ENCODE measurements at regions not wholly inside any gene's neighbourhood (a gene's known extent, or its start where the extent isn't known, plus 50 kb on each side); places are given as distances from the start of the nearest gene placed in this dataset.

DNA sequence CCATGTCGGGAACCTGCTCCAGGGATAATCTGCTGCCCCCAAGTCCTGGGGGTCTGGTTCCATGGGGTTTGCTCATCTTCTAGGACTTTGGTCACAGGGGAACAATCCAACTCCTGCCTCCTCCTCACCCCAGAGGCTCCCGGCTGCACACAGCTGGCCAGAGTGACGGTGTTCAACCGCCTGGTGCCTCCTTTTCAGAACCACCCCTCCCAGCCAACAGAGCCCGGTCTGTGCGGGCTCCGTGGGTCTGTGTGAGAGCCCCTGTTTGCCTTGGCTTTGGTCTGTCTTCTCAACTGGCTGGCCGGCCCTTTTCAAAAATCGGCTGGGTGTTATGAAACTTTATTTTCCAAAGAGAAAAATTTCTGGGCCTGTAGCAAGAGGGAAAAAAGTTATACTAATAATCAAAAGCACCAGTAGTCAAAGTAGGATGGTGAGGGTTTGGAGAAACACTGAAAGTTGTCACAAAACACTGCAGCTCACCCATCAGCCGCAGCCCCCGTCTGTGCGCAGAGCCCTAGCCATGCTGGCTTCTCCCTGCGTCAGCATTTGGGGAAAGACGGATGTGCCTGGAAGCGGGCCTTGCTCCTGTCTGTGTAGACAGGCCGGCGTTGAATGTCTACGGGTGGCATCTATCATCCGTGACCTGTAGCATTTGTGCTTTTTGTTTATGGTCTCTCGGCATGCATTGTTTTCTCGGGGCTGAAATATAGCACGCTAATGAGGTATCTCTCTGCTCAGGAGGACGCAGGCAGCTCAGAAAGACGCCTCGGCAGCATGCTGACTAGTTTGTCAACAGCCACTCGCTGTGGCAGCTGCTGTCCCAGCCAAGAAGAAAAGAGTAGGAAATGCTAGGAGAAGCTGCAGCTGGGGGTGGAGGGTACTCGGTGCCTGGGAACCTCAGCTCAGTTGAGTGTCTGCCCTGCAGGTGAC, 138.6 kb downstream of the GLI2 start:
- Histone ChIP-seq H3K27ac (peak overlapping the region in 4 of 21 experiments; percentile 2 to 74 (median 28)), H3K4me3 (no peak overlapping the region)

DNA sequence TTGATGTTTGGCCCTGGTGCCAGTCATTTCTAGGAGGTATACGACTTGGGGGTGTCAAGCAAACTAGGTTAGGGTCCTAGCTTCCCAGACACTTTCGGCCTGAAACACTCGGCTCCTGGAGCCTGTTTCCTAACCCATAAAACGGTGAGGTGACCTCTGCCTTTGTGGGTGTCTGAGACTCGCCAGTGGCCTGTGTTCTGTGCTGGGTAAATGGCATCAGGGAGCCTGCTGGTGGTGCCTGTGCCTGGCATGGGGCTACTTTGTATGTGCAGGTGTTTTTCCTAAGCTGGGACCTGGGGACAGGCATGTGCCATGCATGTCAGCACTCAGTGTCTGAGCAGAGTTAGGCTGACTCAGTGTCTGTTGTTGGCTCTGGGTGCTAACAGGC, 139.2 kb downstream of the GLI2 start:
- Histone ChIP-seq H3K4me3 (no peak overlapping the region), H3K27ac (peak overlapping the region in 3 of 21 experiments; percentile 7 to 74 (median 43))

DNA sequence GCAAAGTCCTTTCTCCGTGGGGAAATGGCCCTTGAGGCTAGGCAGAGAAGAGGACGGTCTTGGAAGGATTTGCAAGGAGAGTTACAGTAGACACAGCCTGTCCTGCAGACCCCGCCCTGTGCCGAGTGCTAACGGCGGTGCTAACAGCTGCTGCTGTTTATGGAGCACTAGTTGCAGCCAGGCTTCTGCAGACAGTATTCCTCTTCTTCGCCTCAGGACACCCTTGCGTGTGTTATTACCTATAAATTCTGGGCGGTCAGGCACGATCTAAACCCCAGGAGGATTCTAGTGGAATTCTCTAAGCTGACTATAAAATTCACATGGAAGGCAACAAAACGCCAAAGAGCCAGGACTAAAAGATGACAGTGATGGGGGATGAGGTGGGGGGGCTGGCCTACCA, 139.8 kb downstream of the GLI2 start:
- Histone ChIP-seq H3K27ac (peak overlapping the region in 2 of 21 experiments; percentile 43 to 74), H3K4me3 (no peak overlapping the region)

DNA sequence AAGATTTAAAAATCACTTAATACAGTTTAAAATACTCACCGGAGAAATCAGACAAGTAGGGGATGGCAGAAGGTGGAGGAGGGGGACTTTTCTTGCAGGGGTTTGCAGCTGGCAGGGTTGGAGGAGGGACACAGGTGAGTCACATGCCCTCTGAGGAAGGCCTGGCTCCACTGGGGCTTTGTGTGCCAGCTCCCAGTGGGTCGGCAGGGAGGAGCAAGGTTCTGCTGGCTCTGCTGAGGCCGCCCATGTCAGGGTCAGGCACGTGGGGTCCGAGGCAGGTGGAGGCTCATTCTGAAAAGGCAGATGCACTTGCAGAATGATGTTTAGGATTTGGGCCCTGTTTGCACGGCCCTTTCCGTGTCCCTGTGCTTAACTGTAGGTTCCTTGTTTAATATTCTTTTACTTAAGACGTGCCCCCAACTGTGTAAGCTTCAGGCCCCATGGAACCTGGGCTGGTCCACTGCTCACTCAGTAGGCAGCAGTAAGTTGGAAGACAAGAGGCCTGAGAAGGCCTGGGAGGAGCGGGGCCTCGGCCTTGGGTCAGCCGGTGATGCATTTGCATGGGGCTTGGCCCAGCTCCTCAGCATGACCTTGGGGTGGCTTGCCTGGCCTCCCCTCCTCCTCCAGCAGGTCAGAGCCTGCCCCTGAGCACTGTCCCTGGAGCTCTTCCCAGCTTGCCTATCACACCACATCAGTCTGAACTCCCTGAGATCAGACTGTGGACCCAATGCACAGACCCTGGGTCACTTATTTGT, 141.0 kb downstream of the GLI2 start:
- no peak overlapping the region for H3K4me3 ChIP-seq
- no peak overlapping the region for H3K27ac ChIP-seq

DNA sequence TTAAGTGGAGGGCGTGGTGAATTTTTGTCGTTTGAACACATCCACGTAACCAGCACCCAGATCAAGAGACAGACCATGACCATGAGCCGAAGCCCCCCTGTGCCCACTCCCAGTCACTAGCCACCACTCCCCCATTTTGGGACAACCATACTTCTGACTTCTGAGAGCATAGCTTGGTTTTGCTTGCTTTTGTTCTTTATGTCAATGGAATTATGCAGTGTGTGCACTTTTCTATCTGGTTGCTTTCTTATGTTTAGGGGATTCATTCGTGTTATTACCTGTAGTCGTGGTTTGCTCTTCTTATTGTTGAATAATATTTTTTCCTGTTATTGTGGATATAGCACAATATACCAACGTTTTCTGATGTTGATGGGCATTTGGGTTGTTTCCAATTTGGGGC, 141.7 kb downstream of the GLI2 start:
- Histone ChIP-seq H3K4me3 (no peak overlapping the region), H3K27ac (no peak overlapping the region)

DNA sequence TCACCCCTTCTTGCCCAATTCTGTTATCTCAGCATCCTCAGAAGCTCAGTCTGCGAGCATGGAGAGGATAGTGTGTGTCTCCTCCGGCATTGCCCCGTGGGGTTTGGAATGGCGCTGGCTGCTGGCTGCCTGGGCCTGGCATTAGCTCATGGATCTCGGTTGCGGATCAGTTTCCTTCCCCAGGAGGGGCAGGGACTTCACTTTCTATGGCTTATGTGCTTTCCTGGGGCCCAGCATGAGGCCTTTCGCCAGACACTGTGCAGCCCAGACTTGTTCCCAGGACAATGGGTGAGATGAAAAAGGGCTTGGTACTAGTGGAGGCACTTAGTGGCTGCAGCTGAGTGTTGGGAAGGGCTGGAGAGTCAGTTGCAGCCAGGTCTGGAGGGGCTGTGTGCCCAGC, 143.3 kb downstream of the GLI2 start:
- Histone ChIP-seq H3K4me3 (no peak overlapping the region), H3K27ac (no peak overlapping the region)

DNA sequence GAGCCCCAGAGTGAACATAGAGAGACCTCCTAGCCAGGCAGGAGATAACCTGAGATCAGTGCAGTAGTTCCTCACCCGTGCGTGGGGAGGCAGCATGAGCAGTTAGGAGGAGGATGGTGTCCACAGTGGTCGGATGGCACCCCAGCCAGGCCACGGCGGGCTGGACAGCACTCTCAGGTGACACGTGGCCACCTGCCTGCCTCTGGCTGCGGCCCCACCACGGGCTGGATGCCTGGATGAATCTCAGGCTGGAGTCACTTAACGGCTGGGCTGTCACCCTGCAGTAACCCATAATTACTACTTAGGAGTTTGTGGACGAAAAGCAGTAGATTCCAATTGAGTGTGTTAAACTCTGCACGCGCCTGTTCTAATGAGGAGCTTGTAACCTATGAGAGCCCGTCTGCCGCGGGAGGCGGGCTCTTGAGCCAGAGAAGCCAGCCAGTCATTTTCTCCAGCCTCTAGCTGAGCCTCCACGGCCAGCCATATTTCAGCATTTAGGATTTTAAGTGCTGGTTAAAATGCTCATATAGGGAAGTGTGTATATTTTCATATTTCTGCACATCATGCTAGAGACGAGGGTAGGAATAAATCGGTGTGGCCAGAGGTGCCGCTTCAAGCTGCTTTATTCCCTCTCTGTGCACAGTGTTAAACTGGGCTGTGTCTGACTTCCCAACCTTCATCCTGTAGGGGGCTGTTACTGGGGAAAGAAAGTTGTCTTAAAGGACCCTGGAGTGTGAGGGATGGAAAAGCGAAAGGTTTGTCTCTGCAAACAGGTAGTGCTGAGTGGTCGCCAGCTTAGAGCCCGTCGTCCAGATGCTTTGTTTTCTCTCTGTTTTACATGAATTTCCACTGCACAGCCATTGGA, 144.0 kb downstream of the GLI2 start:
- H3K27ac ChIP-seq: no peak overlapping the region
- no peak overlapping the region for H3K4me3 ChIP-seq

DNA sequence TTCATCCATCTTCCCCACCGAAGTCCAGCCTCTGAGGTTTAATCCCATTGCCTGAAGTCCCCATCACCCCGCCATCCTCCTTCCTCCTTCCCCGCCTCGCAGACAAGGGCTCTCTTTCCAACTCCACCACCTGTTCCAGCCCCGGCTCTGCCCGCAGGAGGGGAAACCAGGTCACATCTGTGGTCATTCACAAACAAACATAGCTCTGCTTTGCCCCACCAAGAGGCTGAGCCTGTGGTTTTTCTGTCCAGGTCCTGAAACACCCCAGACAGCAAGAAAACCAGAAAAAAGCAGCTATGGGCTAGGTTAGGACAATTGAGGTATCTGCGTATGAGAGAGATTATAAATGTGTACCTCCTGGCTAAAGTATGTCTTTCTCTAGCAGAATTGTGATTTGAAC, 144.7 kb downstream of the GLI2 start:
- Histone ChIP-seq H3K4me3 (no peak overlapping the region), H3K27ac (no peak overlapping the region)

DNA sequence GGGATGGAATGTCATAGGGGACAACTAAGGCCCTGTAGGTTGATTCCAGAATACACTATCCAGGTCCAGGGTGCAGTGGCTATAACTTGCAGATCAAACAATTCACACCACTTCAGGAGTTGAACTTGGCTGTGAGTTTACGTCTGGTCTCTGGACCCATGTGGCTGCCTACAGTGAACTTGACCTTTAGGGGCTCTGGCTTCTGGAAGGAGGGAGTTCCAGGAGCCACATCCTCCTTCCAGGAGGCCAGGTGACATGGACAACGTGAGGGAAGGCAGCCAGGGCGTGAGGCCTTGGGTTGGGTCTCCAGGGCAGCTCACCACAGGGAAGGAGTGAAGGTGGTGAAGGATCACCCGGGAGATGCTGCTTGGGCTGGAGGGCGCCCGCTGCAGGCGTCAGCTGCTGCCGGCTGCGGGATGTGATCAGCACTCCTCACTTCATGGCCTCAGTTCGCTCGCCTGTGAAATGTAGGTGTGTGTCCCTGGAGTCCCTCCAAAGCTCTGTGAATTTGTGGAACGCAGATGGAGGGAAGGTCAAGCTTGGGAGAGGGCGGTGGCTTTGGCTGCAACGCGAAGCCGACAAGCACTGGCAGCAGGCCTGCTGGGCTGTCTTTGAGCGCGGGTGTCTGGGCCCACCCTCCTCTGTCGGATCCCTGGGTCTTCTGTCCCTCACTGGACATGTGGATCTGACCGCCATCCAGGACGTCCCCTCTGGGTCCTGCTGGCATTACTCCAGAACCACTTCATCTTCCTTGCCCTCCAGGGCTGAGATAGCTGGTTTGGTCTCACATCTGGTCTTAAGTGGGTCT, 146.5 kb downstream of the GLI2 start:
- Histone ChIP-seq H3K4me3 (no peak overlapping the region), H3K27ac (no peak overlapping the region)

DNA sequence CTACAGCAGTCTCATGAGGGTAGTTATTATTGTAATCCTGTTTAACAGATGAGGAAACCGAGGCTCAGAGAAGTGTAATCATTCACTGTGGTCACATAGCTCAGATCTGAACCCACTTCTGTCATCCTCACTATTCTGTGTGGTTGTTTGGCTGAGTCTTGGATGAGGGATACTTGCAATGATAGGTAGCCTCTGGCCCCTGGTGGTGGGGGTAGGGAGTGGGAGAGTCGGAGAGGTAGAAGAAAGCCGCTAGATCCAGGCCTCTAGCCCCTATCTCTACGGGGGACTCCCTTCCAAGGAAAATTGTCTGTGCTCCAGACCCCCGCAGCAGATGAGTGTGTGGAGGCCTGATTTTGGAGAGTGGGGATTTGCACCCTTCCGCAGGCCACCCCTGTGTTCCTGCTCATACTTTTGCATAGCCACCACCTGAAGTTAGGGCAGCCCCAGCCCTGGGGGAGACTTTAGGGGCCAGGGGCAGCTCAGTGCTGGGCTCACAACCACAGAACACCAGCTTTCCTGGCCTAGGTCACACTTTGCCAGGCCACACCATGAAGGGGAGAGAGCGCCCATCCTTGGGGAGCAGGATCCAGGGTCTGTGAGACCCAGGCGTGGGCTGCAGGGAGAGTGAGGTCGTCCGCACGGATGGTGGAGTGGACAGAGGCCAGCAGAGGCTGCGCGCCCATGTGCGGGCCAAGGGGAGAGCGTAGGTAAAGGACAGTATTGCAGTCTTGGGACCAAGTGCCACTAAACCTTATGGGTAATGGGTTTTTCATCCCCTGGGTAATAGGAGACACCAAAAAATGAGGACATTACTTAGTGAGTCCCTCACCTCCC, 148.2 kb downstream of the GLI2 start:
- Histone ChIP-seq H3K4me3 (no peak overlapping the region), H3K27ac (no peak overlapping the region)

DNA sequence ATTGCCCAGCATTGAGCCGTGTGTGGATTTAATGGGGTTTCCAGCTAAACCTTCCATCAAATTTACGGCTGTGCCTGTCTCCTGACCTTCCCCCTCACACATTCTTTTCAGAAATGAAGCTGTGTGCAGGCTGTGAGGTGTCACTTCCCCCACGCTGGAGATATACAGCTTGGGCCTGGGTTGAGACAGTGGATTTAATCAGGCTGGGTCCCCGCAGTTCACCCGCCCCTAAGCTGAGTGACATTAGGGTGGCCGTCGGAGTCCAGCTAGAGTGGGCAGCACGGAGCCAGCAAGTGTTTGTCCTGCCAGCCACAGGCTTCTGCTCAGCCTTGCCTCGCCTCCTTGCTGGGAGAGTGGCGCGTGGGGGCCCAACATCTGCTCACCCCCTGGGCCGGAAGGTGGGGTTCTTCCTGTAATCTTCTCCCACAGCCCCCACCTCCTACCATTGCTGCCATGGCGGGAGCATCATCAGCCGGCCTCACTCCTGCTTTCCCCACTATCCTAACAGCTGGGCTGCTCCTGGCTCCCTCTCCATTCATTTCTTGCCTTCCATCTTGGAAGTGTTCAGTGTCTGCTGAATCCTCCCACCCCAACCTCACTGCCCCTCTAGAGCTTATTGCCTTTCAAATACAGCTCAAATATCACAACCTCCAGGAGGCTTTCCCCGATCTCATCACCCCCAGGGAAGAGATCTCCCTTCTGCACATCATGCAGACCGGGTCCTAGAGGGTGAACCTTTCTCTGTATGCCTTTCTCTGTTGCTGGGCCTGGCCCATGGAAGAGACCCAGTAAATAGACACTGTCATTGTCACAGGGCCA, 149.0 kb downstream of the GLI2 start:
- Histone ChIP-seq H3K4me3 (no peak overlapping the region), H3K27ac (no peak overlapping the region)

DNA sequence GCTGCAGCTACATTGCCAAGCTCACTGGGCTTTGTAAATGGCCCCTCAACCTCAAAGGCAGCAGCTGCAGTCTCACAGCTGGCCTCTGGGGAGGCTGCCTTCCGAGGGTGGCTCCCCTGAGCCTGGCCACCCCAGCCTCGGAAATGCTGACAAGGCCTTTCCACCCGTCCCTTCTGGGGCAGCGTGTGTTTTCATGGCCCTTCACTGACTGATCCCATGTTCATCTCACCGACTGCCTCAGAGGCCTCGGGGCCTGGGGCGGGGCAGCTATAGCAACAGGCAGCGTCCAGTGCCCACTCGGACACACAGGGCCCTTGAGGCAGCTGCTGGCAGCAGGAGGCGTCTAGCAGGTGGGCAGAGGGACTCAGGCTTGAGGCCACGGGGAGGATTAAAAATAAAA, 149.7 kb downstream of the GLI2 start:
- no peak overlapping the region for H3K27ac ChIP-seq

DNA sequence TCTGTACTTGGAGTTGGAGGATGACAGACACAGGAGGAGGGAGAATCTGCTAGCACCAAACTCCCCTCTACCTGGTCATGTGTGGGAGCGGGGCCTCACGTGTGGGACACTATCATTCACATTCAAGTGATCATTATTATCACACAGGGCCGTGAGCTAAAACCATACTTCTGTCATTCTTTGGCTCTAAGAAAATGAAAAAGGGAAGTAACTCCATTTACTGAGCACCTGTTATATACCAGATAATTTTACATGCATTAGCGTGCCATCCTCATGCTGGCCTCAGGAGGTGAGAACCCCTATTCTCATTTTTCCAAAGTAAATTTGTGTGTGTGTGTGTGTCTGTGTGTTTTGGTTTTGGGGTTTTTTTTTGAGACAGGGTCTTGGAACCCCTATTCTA, 150.1 kb downstream of the GLI2 start:
- Histone ChIP-seq H3K27ac (no peak overlapping the region), H3K4me3 (no peak overlapping the region)

More for the DNA sequence above, 149.7 kb downstream of the GLI2 start:
- no peak overlapping the region for H3K4me3 ChIP-seq

DNA sequence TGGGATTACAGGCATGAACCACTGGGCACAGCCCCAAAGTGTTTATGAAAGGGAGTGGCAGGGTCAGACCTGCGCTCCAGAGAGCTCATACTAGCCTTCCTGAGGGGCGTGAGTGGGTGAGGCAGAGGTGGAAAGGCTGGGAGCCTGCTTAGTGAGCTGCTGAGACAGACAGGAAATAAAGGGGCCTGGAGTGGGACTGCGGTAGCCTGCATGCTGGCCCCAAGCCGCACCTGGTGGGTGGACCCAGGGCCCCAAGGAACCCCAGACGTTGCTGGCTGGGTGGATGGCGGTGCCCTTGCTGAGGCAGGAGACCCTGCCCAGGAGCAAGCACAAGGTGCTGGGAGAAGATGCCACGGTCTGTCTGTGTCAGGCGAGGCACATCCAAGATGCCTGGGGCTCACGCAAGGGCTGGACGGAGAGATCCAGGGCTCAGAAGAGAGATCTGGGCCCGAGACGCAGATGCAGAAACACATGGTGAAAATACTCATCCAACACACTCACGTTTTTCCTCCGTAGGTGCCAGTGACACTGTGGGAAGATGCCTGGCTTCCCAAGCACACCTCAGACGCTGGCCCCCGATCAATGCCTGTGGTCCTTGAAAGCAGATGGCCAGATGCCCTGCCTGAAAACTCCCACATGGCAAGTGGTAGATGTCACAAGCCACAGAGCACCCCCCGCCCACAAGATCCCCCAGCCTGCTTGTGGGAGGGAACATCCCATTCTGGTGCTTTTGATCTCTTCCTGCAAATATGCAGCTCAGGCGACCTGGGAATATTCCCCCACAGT, 151.1 kb downstream of the GLI2 start:
- H3K27ac ChIP-seq: peak overlapping the region in 1 of 21 experiments; percentile 10

DNA sequence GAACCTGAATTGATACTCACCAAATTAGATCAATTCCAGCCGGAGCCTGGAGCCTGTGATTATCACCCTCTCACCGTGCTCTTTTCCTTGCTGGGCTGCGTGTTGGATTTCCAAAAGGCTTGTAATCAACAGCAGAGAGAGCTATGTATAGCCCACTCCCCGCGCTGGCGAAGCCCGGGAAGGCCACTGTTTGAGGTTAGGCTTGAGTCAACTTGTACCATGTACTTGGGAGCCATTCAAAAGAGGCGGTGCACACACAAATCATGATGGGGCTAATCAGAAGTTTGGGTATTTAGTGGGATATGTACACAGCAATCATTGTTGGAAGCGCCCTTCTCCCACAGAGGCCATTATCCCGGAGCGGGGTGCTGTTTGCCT, 151.6 kb downstream of the GLI2 start:
- H3K4me3 ChIP-seq: no peak overlapping the region
- peak overlapping the region in 1 of 21 experiments; percentile 22 for H3K27ac ChIP-seq

More for the DNA sequence above, 151.1 kb downstream of the GLI2 start:
- no peak overlapping the region for H3K4me3 ChIP-seq

DNA sequence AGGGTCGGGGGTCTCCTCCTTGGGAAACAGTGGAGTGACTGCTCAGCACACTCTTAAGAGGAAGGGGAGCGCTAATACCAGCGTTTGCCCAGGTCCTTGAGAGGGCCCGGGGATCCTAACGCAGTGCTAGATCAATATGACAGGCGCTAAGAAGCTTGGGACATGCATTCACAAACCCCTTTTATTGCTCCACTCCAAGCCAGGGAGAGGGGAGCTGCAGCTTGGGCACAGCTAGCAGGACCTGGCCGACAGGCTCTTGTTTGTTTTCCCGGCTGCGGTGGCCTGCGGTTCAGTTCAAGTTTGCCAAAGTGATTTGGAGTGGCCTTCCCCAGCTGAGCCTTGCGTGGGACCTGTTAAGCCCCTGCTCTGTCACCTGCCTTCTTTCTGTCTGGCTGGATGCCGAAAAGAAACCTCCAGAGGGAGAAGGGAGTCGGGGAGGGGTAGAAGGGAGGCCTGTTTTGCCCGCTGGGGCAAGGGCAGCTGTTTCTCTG, 152.1 kb downstream of the GLI2 start:
- Histone ChIP-seq H3K27ac (peak overlapping the region in 1 of 21 experiments; percentile 22), H3K4me3 (no peak overlapping the region)

DNA sequence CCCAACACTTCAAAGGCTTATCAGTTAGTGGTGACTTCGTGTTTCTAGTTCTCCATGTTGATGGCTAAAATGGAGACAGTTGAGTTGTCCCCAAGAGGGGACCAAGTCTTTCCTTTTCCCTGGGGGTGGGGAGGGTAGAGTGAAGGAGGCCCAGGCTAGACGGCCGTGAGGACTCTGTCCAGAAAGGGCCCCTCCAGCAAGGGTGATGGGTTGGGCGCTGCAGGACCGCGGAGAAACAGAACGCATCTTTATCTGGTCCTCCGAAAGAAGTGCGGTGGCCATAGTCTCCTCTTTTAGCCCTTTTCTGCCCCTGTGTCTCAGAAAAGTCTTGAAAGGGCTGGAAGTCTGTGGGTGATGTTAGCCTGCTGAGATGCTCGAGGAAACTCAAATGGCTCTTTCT, 153.2 kb downstream of the GLI2 start:
- Histone ChIP-seq H3K27ac (no peak overlapping the region), H3K4me3 (no peak overlapping the region)
